CD4-positive, CD25-positive, alpha-beta regulatory T cell (primary cell): ENCODE measurements at regions not wholly inside any gene's neighbourhood (a gene's known extent, or its start where the extent isn't known, plus 50 kb on each side); places are given as distances from the start of the nearest gene placed in this dataset.
"Not testable (repeated sequence)": the region's sequence is repeated elsewhere in the genome, so short reads cannot be mapped to it uniquely, and the experiment has no call there.

Experiments
- ATAC-seq, 2 donors: fragments of 150-1000 bp; cut with Tn5 transposase; one replicate each; pipeline ENCODE4 v1.10.0; 2021; ENCODE audit warnings: low read depth in 2 of 2, moderate number of reproducible peaks in 2 of 2, moderate library complexity in 1 of 2
- DNase-seq, 3 donors: peaks; one replicate each; pipeline versions ENCODE4 v3.0.0 to v3.0.0-alpha.2; 2012 to 2022; ENCODE audit warnings: mixed read lengths in 1 of 3
- H3K27ac ChIP-seq: one replicate; pipeline ENCODE4 v1.7.0; 2013; ENCODE audit warnings: mild to moderate bottlenecking, low read length; ENCODE audit not compliant: insufficient read depth, poor library complexity, severe bottlenecking
- H3K27me3 ChIP-seq: one replicate; pipeline ENCODE4 v1.7.0; 2013; ENCODE audit warnings: low read length; ENCODE audit not compliant: control insufficient read depth, insufficient read depth
- H3K36me3 ChIP-seq: one replicate; pipeline ENCODE4 v1.7.0; 2013; ENCODE audit warnings: mild to moderate bottlenecking, low read length, moderate library complexity; ENCODE audit not compliant: control insufficient read depth, insufficient read depth
- H3K4me1 ChIP-seq: 2 replicates; pipeline ENCODE4 v1.7.0; 2013; ENCODE audit warnings: mild to moderate bottlenecking, low read length; ENCODE audit not compliant: insufficient read depth, control insufficient read depth, poor library complexity, severe bottlenecking
- H3K4me3 ChIP-seq: one replicate; pipeline ENCODE4 v1.7.0; 2013; ENCODE audit warnings: low read depth, mild to moderate bottlenecking, low read length, moderate library complexity
- H3K9me3 ChIP-seq, 2 experiments: 1 replicate in 1 of 2; 2 replicates in 1 of 2; pipeline ENCODE4 v1.7.0; 2013; ENCODE audit warnings: low read length in 2 of 2, mild to moderate bottlenecking in 1 of 2, moderate library complexity in 1 of 2; ENCODE audit not compliant: control insufficient read depth in 2 of 2
- H3K27ac Mint-ChIP-seq, 3 donors: one replicate each; pipeline ENCODE4 v1.8.0; 2020 to 2022; ENCODE audit warnings: mild to moderate bottlenecking in 3 of 3, mixed read lengths in 3 of 3, moderate library complexity in 2 of 3
- H3K27me3 Mint-ChIP-seq: one replicate; pipeline ENCODE4 v1.8.0; 2022; ENCODE audit warnings: mild to moderate bottlenecking, mixed read lengths
- H3K36me3 Mint-ChIP-seq: one replicate; pipeline ENCODE4 v1.8.0; 2020; ENCODE audit warnings: mixed read lengths
- H3K4me1 Mint-ChIP-seq, 4 donors: one replicate each; pipeline ENCODE4 v1.8.0; 2020 to 2022; ENCODE audit warnings: mixed read lengths in 4 of 4, mild to moderate bottlenecking in 1 of 4
- H3K4me3 Mint-ChIP-seq, 4 donors: one replicate each; pipeline ENCODE4 v1.8.0; 2020 to 2022; ENCODE audit warnings: mild to moderate bottlenecking in 4 of 4, mixed read lengths in 4 of 4, moderate library complexity in 3 of 4
- H3K9me3 Mint-ChIP-seq, 7 donors: one replicate each; pipeline ENCODE4 v1.8.0; 2020 to 2022; ENCODE audit warnings: mixed read lengths in 7 of 7, mild to moderate bottlenecking in 3 of 7, moderate library complexity in 2 of 7

DNA sequence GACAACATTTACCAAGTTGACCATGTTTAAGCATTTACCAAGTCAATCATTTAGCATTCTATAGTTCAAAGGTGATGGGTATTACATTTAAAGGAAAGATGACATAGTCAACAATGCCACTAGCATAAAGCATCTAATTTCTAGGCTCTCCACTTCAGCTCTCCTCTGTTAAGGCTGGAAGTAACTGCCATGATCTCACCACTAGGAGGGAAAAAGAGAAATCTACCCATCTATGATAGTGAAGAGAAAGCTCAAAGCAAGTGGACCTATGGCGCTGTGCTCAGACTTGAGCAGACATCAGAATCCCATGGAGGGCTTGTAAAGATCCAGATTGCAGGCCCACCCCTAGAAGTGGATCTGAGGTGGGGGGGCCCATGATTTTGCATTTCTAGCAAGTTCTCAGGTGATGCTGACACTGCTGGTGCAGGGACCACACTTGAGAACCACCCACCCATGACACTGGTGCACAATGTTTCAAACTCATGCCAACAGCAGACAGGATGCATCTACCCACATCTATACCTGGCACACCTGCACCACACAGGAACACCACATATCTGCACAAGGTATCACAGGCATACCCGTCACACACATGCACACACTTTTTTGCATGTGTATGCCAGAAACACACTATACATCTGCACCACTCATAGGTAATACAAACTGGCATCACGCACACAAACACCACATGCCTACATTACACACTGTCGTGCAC is 392.9 kb upstream of the RUNX1 start:
- peaks cover 0 to 5% (median 0%) of the 10 kb centered on the region in 7 donors for H3K9me3 Mint-ChIP-seq
- H3K4me3 Mint-ChIP-seq = no peak overlapping the region
- no peaks in the 10 kb centered on the region for H3K36me3 ChIP-seq
- no peak for DNase-seq
- H3K27me3 Mint-ChIP-seq = peaks cover 20% of the 10 kb centered on the region
- no peak for ATAC-seq
- peaks cover 0 to 16% (median 6%) of the 10 kb centered on the region in 4 donors for H3K4me1 Mint-ChIP-seq
- H3K27ac ChIP-seq = no peak overlapping the region
- no peak overlapping the region for H3K4me3 ChIP-seq
- H3K36me3 Mint-ChIP-seq = no peaks in the 10 kb centered on the region
- H3K27me3 ChIP-seq = peaks cover 8% of the 10 kb centered on the region
- H3K27ac Mint-ChIP-seq = no peak overlapping the region
- no peaks in the 10 kb centered on the region for H3K4me1 ChIP-seq
- no peaks in the 10 kb centered on the region for H3K9me3 ChIP-seq

DNA sequence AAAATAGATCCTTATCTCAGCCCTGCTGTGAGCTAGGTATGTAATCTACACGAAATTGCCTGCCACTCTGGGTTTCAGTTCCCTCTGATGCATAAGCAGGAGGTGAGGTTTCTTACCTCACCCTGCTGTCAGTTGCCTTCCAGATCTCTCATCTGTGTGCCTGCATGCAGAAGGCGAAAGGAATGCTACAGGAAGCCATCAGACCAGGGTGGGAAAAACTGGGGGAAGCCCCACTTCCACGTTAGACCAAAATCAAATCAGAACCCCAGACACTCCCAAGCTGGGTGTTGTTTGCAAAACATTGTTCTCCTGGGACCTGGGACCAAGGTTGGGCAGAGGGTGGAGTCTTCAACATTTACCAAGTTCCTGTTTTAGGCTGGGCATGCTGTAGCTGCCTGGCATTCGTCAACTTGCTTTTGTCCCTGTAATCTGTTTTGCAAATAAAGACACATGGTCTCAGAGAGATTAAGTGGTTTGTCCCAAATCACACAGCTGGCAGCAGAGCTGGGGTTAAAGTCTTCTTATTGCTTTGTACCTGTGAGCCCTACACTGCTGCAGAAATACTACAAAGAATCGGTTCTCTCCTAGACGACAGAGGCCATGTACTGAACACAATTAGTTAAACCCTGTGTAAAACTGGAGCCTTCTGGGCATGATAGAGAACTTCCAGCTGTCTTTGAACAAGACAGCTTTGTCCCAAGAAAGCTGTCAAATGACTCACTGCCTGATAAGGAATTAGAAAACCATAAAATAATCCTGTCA is 389.7 kb upstream of the RUNX1 start:
- H3K27ac Mint-ChIP-seq = no peak overlapping the region
- Histone ChIP-seq H3K27ac (no peak overlapping the region), H3K9me3 (peaks cover 10 to 11% of the 10 kb centered on the region in 2 experiments), H3K4me1 (no peaks in the 10 kb centered on the region), H3K27me3 (peaks cover 8% of the 10 kb centered on the region), H3K4me3 (no peak overlapping the region), H3K36me3 (no peaks in the 10 kb centered on the region)
- peak in 1 of 2 donors; percentile 52 for ATAC-seq
- H3K4me1 Mint-ChIP-seq = peaks cover 0 to 16% (median 6%) of the 10 kb centered on the region in 4 donors
- H3K36me3 Mint-ChIP-seq = no peaks in the 10 kb centered on the region
- peak in 1 of 3 donors; percentile 52 for DNase-seq
- H3K27me3 Mint-ChIP-seq = peaks cover 28% of the 10 kb centered on the region
- peaks cover 0 to 16% (median 6%) of the 10 kb centered on the region in 7 donors for H3K9me3 Mint-ChIP-seq
- H3K4me3 Mint-ChIP-seq = no peak overlapping the region

DNA sequence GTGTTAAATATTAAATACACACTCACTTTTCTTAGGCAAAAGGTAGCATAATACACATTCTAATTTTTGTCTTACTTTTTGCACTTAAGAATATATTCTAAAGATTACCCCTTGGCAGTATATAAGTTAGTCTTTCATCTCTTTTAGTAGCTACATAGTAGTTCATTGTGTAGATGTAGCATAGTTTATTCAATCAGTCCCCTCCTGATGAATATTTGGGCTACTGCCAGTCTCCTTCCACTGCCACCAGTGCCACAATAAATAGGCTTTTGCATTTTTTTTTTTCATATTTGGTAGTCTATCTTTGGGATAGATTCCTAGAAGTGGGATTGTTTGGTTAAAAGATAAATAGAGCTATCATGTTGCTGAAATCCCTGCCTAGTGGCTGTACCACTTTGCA is 388.8 kb upstream of the RUNX1 start:
- Histone ChIP-seq H3K27me3 (peaks cover 8% of the 10 kb centered on the region), H3K4me3 (no peak overlapping the region), H3K36me3 (no peaks in the 10 kb centered on the region), H3K4me1 (no peaks in the 10 kb centered on the region), H3K9me3 (peaks cover 11 to 17% of the 10 kb centered on the region in 2 experiments), H3K27ac (no peak overlapping the region)
- Mint-ChIP-seq H3K27me3 (peaks cover 32% of the 10 kb centered on the region), H3K36me3 (peaks cover 7% of the 10 kb centered on the region), H3K9me3 (peaks cover 0 to 24% (median 11%) of the 10 kb centered on the region in 7 donors), H3K27ac (no peak overlapping the region), H3K4me3 (no peak overlapping the region), H3K4me1 (peaks cover 0 to 16% (median 6%) of the 10 kb centered on the region in 4 donors)
- DNase-seq = no peak
- no peak for ATAC-seq

DNA sequence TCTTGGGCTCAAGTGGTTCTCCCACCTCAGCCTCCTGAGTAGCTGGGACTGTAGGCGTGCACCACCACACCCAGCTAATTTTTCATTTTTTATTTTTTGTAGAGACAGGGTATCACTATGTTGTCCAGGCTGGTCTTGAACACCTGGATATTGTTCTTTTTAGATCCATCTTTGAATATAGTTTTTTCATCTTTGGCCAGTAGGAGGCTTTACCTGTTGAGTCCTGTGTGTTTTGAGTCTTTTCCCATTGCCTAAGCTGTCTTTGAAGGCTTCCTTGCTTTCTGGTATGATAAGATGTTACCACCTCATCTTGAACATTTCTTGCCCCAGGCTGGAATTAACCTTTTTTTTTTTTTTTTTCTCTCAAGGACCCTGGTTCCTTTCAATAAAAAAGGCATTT is 387.8 kb upstream of the RUNX1 start:
- Mint-ChIP-seq H3K27me3 (peaks cover 34% of the 10 kb centered on the region), H3K4me3 (no peak overlapping the region), H3K9me3 (peaks cover 0 to 31% (median 14%) of the 10 kb centered on the region in 7 donors), H3K4me1 (peaks cover 0 to 12% (median 6%) of the 10 kb centered on the region in 4 donors), H3K36me3 (peaks cover 10% of the 10 kb centered on the region), H3K27ac (no peak overlapping the region)
- Histone ChIP-seq H3K4me3 (no peak overlapping the region), H3K9me3 (peaks cover 11 to 27% of the 10 kb centered on the region in 2 experiments), H3K36me3 (no peaks in the 10 kb centered on the region), H3K4me1 (no peaks in the 10 kb centered on the region), H3K27me3 (peaks cover 3% of the 10 kb centered on the region), H3K27ac (no peak overlapping the region)
- ATAC-seq (no peak), DNase-seq (peak in 1 of 3 donors; percentile 20)

DNA sequence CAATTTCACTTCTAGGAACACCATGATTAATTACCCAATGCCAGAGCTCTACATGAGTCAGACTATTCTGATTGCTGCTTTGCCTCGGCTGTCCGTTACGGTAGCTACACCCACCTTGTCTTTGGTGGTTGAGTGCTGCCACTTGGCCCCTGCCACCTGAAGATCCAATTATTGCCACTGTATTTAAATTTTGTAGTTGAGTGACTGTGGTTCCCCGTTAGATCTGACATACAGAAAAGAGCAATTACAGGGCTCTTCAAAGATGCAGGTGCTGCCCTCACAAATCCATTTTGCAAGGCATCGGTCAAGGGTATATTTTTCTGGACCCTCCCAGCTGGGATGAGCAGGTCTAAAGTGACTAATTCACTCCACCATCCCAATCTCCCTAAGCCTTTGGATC is 383.5 kb upstream of the RUNX1 start:
- H3K4me3 Mint-ChIP-seq, H3K4me1 ChIP-seq, DNase-seq, H3K27me3 ChIP-seq, H3K27ac ChIP-seq, ATAC-seq, H3K4me3 ChIP-seq, H3K36me3 ChIP-seq, H3K27ac Mint-ChIP-seq: not testable (repeated sequence)
- H3K9me3 ChIP-seq = peaks cover 11 to 27% of the 10 kb centered on the region in 2 experiments
- H3K27me3 Mint-ChIP-seq = peaks cover 44% of the 10 kb centered on the region
- H3K4me1 Mint-ChIP-seq = peaks cover 7 to 17% (median 9%) of the 10 kb centered on the region in 4 donors
- H3K9me3 Mint-ChIP-seq = peaks cover 2 to 36% (median 16%) of the 10 kb centered on the region in 7 donors
- peaks cover 10% of the 10 kb centered on the region for H3K36me3 Mint-ChIP-seq

DNA sequence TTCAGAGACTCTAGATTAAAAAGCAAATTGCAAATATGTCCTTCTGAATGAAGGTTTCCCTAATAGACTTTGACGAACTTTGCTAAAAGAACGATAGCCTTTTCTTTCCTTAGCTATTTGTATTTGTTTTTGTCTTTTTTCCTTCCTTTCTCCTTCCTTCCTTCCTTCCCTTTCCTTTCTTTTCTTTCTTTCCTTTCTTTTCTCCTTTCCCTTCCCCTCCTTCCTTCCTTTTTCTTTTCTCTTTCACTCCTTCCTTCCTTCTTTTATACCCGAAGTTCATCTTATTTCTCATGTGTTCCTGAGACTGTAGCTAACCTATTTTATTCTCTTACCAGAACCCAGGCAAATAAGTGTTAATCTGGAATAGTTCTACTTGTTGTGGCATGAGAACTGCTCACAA is 381.2 kb upstream of the RUNX1 start:
- Mint-ChIP-seq H3K9me3 (peaks cover 2 to 34% (median 16%) of the 10 kb centered on the region in 7 donors), H3K4me3 (peak overlapping the region in 1 of 4 donors; percentile 29), H3K36me3 (peaks cover 10% of the 10 kb centered on the region), H3K4me1 (peaks cover 7 to 20% (median 13%) of the 10 kb centered on the region in 4 donors), H3K27me3 (peaks cover 56% of the 10 kb centered on the region), H3K27ac (no peak overlapping the region)
- ATAC-seq (no peak), DNase-seq (no peak)
- peaks cover 11 to 27% of the 10 kb centered on the region in 2 experiments for H3K9me3 ChIP-seq
- H3K4me1 ChIP-seq = no peaks in the 10 kb centered on the region
- no peak overlapping the region for H3K27ac ChIP-seq
- H3K4me3 ChIP-seq = no peak overlapping the region
- peaks cover 2% of the 10 kb centered on the region for H3K27me3 ChIP-seq
- H3K36me3 ChIP-seq = no peaks in the 10 kb centered on the region

DNA sequence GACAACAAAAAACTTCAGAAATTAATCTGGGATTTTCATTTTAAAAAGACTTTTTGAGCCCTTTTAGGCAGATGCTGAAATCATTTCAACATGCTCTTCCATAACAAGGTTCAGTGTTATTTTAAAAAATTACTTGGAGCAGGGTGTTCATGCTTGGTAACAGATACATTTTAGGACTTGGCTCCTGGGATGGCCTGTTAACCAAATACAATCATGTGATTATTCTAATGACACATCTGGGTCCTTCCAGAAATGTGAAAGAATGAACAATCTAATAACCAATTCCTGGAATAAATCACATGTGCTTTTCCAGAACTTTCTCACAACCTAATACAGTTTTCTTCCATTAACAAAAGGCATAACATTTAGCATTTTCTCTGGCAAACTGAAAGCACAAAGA is 379.8 kb upstream of the RUNX1 start:
- no peak overlapping the region for H3K4me3 ChIP-seq
- no peak for ATAC-seq
- H3K27ac Mint-ChIP-seq = peak overlapping the region in 1 of 3 donors; percentile 45
- H3K4me1 ChIP-seq = no peaks in the 10 kb centered on the region
- peaks cover 10% of the 10 kb centered on the region for H3K36me3 Mint-ChIP-seq
- H3K27me3 ChIP-seq = peaks cover 2% of the 10 kb centered on the region
- no peaks in the 10 kb centered on the region for H3K36me3 ChIP-seq
- peaks cover 0 to 21% (median 10%) of the 10 kb centered on the region in 7 donors for H3K9me3 Mint-ChIP-seq
- H3K4me1 Mint-ChIP-seq = peaks cover 7 to 20% (median 13%) of the 10 kb centered on the region in 4 donors
- H3K27ac ChIP-seq = no peak overlapping the region
- peaks cover 0 to 18% of the 10 kb centered on the region in 2 experiments for H3K9me3 ChIP-seq
- no peak for DNase-seq
- H3K27me3 Mint-ChIP-seq = peaks cover 52% of the 10 kb centered on the region
- no peak overlapping the region for H3K4me3 Mint-ChIP-seq
